ENCODE measurements at regions not wholly inside any gene's neighbourhood (a gene's known extent, or its start where the extent isn't known, plus 50 kb on each side); places are given as distances from the start of the nearest gene placed in this dataset.

DNA sequence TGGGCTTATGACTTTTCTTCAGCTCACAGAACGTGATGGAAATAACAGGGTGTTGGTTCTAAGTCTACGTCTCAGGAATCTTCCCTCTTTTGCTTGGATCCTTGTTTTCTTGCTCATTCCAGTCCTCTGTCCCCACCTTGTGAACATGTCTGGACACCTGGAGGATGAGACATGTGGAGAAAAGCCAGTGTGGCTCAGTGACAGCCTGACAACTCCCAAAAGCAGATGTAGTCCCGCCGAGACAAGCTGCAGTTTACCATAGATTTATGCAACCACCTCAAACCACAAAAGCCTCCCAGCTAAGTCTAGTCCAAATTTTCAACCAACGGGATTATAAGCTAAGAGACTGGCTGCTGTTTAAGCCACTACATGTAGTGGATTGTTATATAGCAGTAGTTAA lies 476.1 kb downstream of the SH2D4B start:
- CTCF ChIA-PET (ENCODE audit: low intra/inter-chr PET ratio, low total read pairs) = no interaction called here
- POLR2A ChIA-PET = no interaction called here
- Histone ChIP-seq H3K36me3 (replicated peaks in 1 of 2; ENCODE audit: control insufficient read depth in 1 of 2, insufficient read depth in 2 of 2, low read length in 2 of 2) (no peaks in the 10 kb centered on the region), H3K9me3 (ENCODE audit: low read length) (no peaks in the 10 kb centered on the region), H3K9ac (ENCODE audit: insufficient read depth, low read depth, low read length) (no peak overlapping the region), H3K79me2 (ENCODE audit: insufficient read depth, low read length) (no peaks in the 10 kb centered on the region), H3K27me3 (ENCODE audit: control insufficient read depth in 1 of 2, insufficient read depth in 2 of 2, low read length in 2 of 2) (no peaks in the 10 kb centered on the region), H2AFZ (ENCODE audit: low read length) (no peak overlapping the region), H3K4me1 (ENCODE audit: insufficient read depth, low read length) (no peaks in the 10 kb centered on the region), H3K4me2 (ENCODE audit: low read depth, low read length) (no peak overlapping the region), H4K20me1 (ENCODE audit: insufficient read depth, low read length) (no peaks in the 10 kb centered on the region), H3K27ac (ENCODE audit: extremely low read length, insufficient read depth, low read length) (no peak overlapping the region), H3K4me3 (replicated peaks in 1 of 3; ENCODE audit: insufficient read depth in 1 of 3, low read depth in 2 of 3, low read length in 3 of 3) (no peak overlapping the region)
- ATAC-seq (no peak), DNase-seq (ENCODE audit: low spot score) (no peak), FAIRE-seq (no peak)
- TF ChIP-seq ZFP41 (CRISPR knock-in tag; IDR thresholded peaks at IDR 0.05; ENCODE audit: borderline replicate concordance) (no peak), ZNF512 (CRISPR knock-in tag; IDR thresholded peaks at IDR 0.05) (no peak), DZIP1 (CRISPR knock-in tag; IDR thresholded peaks at IDR 0.05) (no peak), BCL6 (CRISPR knock-in tag; IDR thresholded peaks at IDR 0.05) (no peak), GPN1 (CRISPR knock-in tag; IDR thresholded peaks at IDR 0.05; ENCODE audit: borderline replicate concordance) (no peak), RBFOX2 (IDR thresholded peaks at IDR 0.05; ENCODE audit: low read depth, low read length) (no peak), ZNF713 (CRISPR knock-in tag; IDR thresholded peaks at IDR 0.05) (no peak), ZMYM3 (CRISPR knock-in tag; IDR thresholded peaks at IDR 0.05) (no peak), KAT8 (CRISPR knock-in tag; IDR thresholded peaks at IDR 0.05) (no peak), RXRB (CRISPR knock-in tag; IDR thresholded peaks at IDR 0.05; ENCODE audit: borderline replicate concordance) (no peak), ZNF841 (CRISPR knock-in tag; IDR thresholded peaks at IDR 0.05; ENCODE audit: borderline replicate concordance) (no peak)
- TF ChIP-seq, protein P1, sequence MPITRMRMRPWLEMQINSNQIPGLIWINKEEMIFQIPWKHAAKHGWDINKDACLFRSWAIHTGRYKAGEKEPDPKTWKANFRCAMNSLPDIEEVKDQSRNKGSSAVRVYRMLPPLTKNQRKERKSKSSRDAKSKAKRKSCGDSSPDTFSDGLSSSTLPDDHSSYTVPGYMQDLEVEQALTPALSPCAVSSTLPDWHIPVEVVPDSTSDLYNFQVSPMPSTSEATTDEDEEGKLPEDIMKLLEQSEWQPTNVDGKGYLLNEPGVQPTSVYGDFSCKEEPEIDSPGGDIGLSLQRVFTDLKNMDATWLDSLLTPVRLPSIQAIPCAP (CRISPR knock-in tag; IDR thresholded peaks at IDR 0.05; ENCODE audit: low read depth) = no peak
- intact Hi-C loops (cut with micrococcal nuclease; ENCODE audit: unreplicated experiment) = no loop called here
- in situ Hi-C loops (cut with HindIII; ENCODE audit: extremely low pct_ligation_motif_present, low pct_unique_long_range_greater_than_20kb) = no loop called here
- 7% methylated on average over 5 of the region's 5 CpGs for WGBS (ENCODE audit: low lambda C conversion rate)
- BruUV-seq (replicated peaks) = no TSS peak

All from HepG2 (cell line).